ENCODE measurements at regions not wholly inside any gene's neighbourhood (a gene's known extent, or its start where the extent isn't known, plus 50 kb on each side); places are given as distances from the start of the nearest gene placed in this dataset.

- TF ChIP-seq CTCF (IDR thresholded peaks at IDR 0.05; ENCODE audit: control insufficient read depth, extremely low read depth, insufficient read depth) = no peak
- H3K4me3 ChIP-seq (ENCODE audit: low read depth, low read length) = no peak overlapping the region
- no peak for DNase-seq (ENCODE audit: low read depth)
These were observed 163.9 kb upstream of the IGFBP7 start for GRCh38 chr4:57274082-57274481.

- no peak for DNase-seq (ENCODE audit: low read depth)
- TF ChIP-seq CTCF (IDR thresholded peaks at IDR 0.05; ENCODE audit: control insufficient read depth, extremely low read depth, insufficient read depth) = no peak
- H3K4me3 ChIP-seq (ENCODE audit: low read depth, low read length) = no peak overlapping the region
These were observed 160.2 kb upstream of the IGFBP7 start for GRCh38 chr4:57270346-57270745.

GRCh38 chr4:57265831-57266582 lies 155.8 kb upstream of the IGFBP7 start:
- TF ChIP-seq CTCF (IDR thresholded peaks at IDR 0.05; ENCODE audit: control insufficient read depth, extremely low read depth, insufficient read depth) = no peak
- no peak overlapping the region for H3K4me3 ChIP-seq (ENCODE audit: low read depth, low read length)
- DNase-seq (ENCODE audit: low read depth) = no peak

- TF ChIP-seq CTCF (IDR thresholded peaks at IDR 0.05; ENCODE audit: control insufficient read depth, extremely low read depth, insufficient read depth) = no peak
- no peak overlapping the region for H3K4me3 ChIP-seq (ENCODE audit: low read depth, low read length)
- DNase-seq (ENCODE audit: low read depth) = no peak
These were observed 144.6 kb upstream of the IGFBP7 start for GRCh38 chr4:57254754-57255153.

- DNase-seq (ENCODE audit: low read depth) = no peak
- TF ChIP-seq CTCF (IDR thresholded peaks at IDR 0.05; ENCODE audit: control insufficient read depth, extremely low read depth, insufficient read depth) = no peak
- no peak overlapping the region for H3K4me3 ChIP-seq (ENCODE audit: low read depth, low read length)
These were observed 138.9 kb upstream of the IGFBP7 start for GRCh38 chr4:57249083-57249482.

GRCh38 chr4:57243076-57243475 lies 132.9 kb upstream of the IGFBP7 start:
- TF ChIP-seq CTCF (IDR thresholded peaks at IDR 0.05; ENCODE audit: control insufficient read depth, extremely low read depth, insufficient read depth) = no peak
- no peak overlapping the region for H3K4me3 ChIP-seq (ENCODE audit: low read depth, low read length)

GRCh38 chr4:57234252-57234775 lies 124.1 kb upstream of the IGFBP7 start:
- TF ChIP-seq CTCF (IDR thresholded peaks at IDR 0.05; ENCODE audit: control insufficient read depth, extremely low read depth, insufficient read depth) = no peak
- no peak overlapping the region for H3K4me3 ChIP-seq (ENCODE audit: low read depth, low read length)
- DNase-seq (ENCODE audit: low read depth) = no peak

More at GRCh38 chr4:57243076-57243475, 132.9 kb upstream of the IGFBP7 start:
- no peak for DNase-seq (ENCODE audit: low read depth)

Data from LNCaP clone FGC (cell line).